Activated CD8-positive, alpha-beta memory T cell treated with anti-CD3 and anti-CD28 coated beads, Interleukin-2, amount 50 U/mL, for 24 hours (primary cell): ENCODE measurements at regions not wholly inside any gene's neighbourhood (a gene's known extent, or its start where the extent isn't known, plus 50 kb on each side); places are given as distances from the start of the nearest gene placed in this dataset.
"Not testable (repeated sequence)": the region's sequence is repeated elsewhere in the genome, so short reads cannot be mapped to it uniquely, and the experiment has no call there.

Experiments
- DNase-seq: peaks from one replicate; pipeline ENCODE4 v3.0.0-alpha.2; 2020; ENCODE audit errors: extremely low read depth

GRCh38 chr4:131747203-131747602 lies 1401.9 kb upstream of the PCDH10 start:
- not testable (repeated sequence) for DNase-seq

- DNase-seq, result not testable (repeated sequence)
These were observed 1399.9 kb upstream of the PCDH10 start for GRCh38 chr4:131749224-131749623.

DNA sequence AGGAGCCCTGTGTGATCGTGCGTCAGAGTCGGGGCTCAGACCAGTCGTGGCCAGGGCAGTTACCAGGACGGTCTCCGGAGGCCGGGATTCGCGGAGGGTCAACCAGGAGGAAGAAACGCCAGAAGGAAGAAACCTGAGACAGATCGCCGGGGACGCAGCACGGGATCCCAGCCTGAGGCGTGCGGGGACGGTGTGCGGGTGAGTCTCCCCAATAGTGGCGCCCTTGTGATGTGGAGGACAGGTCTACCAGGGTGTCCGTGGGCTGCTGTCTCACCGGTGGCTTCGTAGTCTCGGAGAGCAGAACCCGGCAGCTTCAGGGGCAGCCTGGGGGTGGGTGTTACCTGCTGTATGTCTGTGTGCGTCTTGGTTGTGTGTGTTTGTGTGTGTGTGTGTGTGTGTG lies 1399.1 kb upstream of the PCDH10 start:
- not testable (repeated sequence) for DNase-seq

GRCh38 chr4:131750469-131750868 lies 1398.6 kb upstream of the PCDH10 start:
- DNase-seq, result not testable (repeated sequence)

GRCh38 chr4:131762234-131762633 lies 1386.9 kb upstream of the PCDH10 start:
- DNase-seq, result not testable (repeated sequence)

DNA sequence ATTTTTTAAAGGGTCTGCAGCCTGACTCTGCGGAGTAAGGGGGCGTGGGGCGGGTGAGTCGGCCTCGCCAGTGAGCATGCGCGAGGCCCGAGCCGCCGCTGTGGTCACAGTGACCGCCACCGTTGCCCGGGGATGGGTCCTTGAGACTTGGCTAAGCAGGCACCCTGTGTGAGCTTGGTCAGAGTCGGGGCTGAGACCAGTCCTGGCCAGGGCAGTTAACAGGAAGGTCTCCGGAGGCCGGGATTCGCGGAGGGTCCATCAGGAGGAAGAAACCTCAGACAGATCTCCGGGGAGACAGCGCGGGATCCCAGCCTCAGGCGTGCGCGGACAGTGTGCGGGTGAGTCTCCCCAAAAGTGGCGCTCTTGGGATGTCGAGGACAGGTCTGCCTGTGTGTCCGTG lies 1384.4 kb upstream of the PCDH10 start:
- no peak for DNase-seq

DNA sequence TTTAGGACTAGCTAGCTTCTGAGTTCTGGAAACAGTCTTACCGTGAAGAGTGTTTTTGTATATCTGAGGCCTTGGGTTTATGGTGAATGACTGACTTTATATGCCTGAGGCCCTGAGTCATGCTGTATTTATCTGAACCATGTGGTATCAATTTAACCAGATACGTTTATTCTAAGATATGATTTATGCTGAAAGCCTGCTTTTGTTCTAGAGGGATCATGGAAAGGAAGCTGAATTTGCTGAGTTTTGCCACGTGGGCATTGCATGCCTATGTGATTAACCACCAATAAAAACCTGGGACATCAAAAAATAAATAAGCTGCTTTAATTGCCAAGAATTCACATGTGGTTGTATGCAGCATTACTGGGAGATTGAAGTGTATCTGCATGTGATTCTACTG lies 1374.7 kb upstream of the PCDH10 start:
- DNase-seq, result not testable (repeated sequence)

DNA sequence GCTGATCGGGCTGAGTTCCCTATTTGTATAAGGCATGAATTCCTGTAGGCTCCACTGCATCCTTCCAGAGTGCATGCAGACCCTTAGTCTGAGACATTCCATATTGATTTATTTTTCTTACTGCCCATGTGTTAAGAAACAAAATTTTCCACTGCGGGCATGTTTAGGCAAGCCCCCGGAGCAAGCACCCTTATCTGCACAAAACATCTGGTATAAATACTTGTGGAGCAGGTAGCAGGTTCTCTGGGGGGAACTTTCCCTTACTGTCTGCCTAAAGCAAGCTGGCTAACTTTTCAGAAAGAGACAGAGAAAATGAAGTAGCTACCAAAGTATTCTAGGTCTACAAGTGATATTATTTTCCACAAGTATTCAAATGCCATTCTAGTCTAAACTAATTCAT lies 1338.5 kb upstream of the PCDH10 start:
- DNase-seq, result not testable (repeated sequence)
